ENCODE measurements at regions not wholly inside any gene's neighbourhood (a gene's known extent, or its start where the extent isn't known, plus 50 kb on each side); places are given as distances from the start of the nearest gene placed in this dataset.
A peak's percentile ranks its signal among the peaks of the same experiment; 100 is the strongest.

- DNase-seq, result no peak
- ATAC-seq, result no peak
- intact Hi-C loops (cut with DNase I, micrococcal nuclease), result no loop called here
These were observed 96.4 kb downstream of the CYRIA start for GRCh38 chr2:16568998-16569784.

GRCh38 chr2:16566701-16567100 is 98.9 kb downstream of the CYRIA start:
- intact Hi-C loops (cut with DNase I, micrococcal nuclease), result no loop called here
- no peak for ATAC-seq
- DNase-seq, result no peak

- no peak for ATAC-seq
- DNase-seq, result no peak
- intact Hi-C loops (cut with DNase I, micrococcal nuclease), result no loop called here
These were observed 100.2 kb downstream of the CYRIA start for GRCh38 chr2:16565481-16565880.

GRCh38 chr2:16561676-16562075 is 104.0 kb downstream of the CYRIA start:
- no peak for DNase-seq
- no peak for ATAC-seq
- intact Hi-C loops (cut with DNase I, micrococcal nuclease), result no loop called here

GRCh38 chr2:16561251-16561650 is 104.4 kb downstream of the CYRIA start:
- intact Hi-C loops (cut with DNase I, micrococcal nuclease), result no loop called here
- DNase-seq (no peak), ATAC-seq (no peak)

GRCh38 chr2:16559278-16560067 is 106.2 kb downstream of the CYRIA start:
- intact Hi-C loops (cut with DNase I, micrococcal nuclease), result loop anchor here in 1 of 2 donors (10.0 kb wide), 1 partner anchor 195 kb away; no protein-coding TSS in a partner anchor
- ATAC-seq (no peak), DNase-seq (no peak)

- intact Hi-C loops (cut with DNase I, micrococcal nuclease), result loop anchor here in 1 of 2 donors (10.0 kb wide), 1 partner anchor 201 kb away; no protein-coding TSS in a partner anchor
- DNase-seq (no peak), ATAC-seq (no peak)
These were observed 111.5 kb downstream of the CYRIA start for GRCh38 chr2:16554060-16554583.

GRCh38 chr2:16553226-16553625 is 112.4 kb downstream of the CYRIA start:
- intact Hi-C loops (cut with DNase I, micrococcal nuclease), result loop anchor here in 1 of 2 donors (10.0 kb wide), 1 partner anchor 202 kb away; no protein-coding TSS in a partner anchor
- DNase-seq, result peak in 1 of 2 donors; percentile 26
- no peak for ATAC-seq

GRCh38 chr2:16552202-16552601 is 113.4 kb downstream of the CYRIA start:
- no peak for ATAC-seq
- intact Hi-C loops (cut with DNase I, micrococcal nuclease), result loop anchor here in 1 of 2 donors (10.0 kb wide), 1 partner anchor 203 kb away; no protein-coding TSS in a partner anchor
- no peak for DNase-seq

- ATAC-seq (no peak), DNase-seq (no peak)
- intact Hi-C loops (cut with DNase I, micrococcal nuclease), result no loop called here
These were observed 117.6 kb downstream of the CYRIA start for GRCh38 chr2:16548036-16548435.

GRCh38 chr2:16546128-16546754 is 119.4 kb downstream of the CYRIA start:
- DNase-seq, result peak in 1 of 2 donors; percentile 7
- ATAC-seq, result no peak
- intact Hi-C loops (cut with DNase I, micrococcal nuclease), result no loop called here

GRCh38 chr2:16538707-16539106 is 126.9 kb downstream of the CYRIA start:
- DNase-seq, result no peak
- intact Hi-C loops (cut with DNase I, micrococcal nuclease), result no loop called here
- ATAC-seq, result no peak

GRCh38 chr2:16537347-16537746 is 128.3 kb downstream of the CYRIA start:
- ATAC-seq (no peak), DNase-seq (no peak)
- intact Hi-C loops (cut with DNase I, micrococcal nuclease), result no loop called here

- ATAC-seq, result no peak
- no peak for DNase-seq
- intact Hi-C loops (cut with DNase I, micrococcal nuclease), result no loop called here
These were observed 139.4 kb downstream of the CYRIA start for GRCh38 chr2:16526193-16526592.

- peak in 1 of 2 donors; percentile 12 for DNase-seq
- intact Hi-C loops (cut with DNase I, micrococcal nuclease), result no loop called here
- no peak for ATAC-seq
These were observed 140.3 kb downstream of the CYRIA start for GRCh38 chr2:16525265-16525887.

- ATAC-seq (no peak), DNase-seq (no peak)
- intact Hi-C loops (cut with DNase I, micrococcal nuclease), result no loop called here
These were observed 141.9 kb downstream of the CYRIA start for GRCh38 chr2:16523711-16524110.

GRCh38 chr2:16522031-16522831 is 143.4 kb downstream of the CYRIA start:
- intact Hi-C loops (cut with DNase I, micrococcal nuclease), result no loop called here
- no peak for DNase-seq
- ATAC-seq, result no peak

GRCh38 chr2:16520891-16521290 is 144.7 kb downstream of the CYRIA start:
- intact Hi-C loops (cut with DNase I, micrococcal nuclease), result no loop called here
- ATAC-seq, result no peak
- no peak for DNase-seq

All from left colon (tissue), 2 donors.